ENCODE measurements at regions not wholly inside any gene's neighbourhood (a gene's known extent, or its start where the extent isn't known, plus 50 kb on each side); places are given as distances from the start of the nearest gene placed in this dataset.

DNA sequence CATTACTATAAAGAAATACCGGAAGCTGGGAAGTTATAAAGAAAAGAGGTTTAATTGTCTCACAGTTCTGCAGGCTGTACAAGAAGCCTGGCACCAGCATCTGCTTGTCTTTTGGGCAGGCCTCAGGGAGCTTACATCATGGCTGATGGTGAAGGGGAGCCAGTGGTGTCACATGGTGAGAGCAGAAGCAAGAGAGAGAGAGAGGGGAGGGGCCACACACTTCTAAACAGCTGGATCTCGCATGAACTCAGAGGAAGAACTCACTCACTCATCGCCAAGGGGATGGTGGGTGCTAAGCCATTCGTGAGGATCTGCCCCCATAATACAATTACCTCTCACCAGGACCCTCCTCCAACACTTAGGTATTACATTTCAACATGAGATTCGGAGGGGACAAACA lies 51.8 kb upstream of the ANKRD34C start:
- DNase-seq: no peak

DNA sequence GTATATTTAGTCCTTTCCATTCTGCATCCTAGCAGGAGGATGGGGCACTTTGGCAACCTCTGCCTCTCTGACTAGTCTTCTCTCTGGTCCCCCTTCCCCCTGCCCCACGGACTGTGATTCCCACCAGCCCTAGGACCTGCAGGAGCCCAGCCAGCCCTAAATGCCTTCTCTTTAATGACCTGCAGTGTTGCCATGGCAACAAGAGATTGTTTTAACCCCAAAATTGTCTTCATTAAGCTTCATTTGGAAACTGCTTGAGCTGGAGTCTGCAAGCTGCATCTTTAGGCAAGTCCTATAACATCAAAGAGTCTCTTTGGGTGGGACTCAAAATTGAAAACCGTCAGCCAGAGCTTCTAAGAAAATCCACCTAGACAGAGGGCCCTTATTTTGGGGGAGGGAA lies 59.7 kb upstream of the ANKRD34C start:
- no peak for DNase-seq

DNA sequence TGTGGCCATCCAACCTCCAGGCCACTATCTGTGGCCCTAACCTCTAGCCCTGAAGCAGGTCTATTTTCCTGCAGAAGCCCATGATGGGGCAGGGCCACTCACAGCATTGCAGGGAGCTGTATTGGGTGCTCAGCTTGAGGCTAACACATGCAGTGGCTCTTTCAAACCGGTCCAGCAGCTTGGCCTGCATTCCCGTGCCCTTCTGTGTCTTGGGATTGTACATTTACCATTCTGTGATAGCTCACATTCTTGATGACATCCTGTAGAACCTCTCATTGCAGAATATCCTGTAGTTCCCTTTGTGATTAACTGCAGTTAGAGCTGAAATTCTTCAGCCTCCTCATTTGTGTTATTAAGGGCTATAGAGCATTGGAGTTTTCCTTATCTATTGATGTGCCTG lies 60.8 kb upstream of the ANKRD34C start:
- DNase-seq: no peak

DNA sequence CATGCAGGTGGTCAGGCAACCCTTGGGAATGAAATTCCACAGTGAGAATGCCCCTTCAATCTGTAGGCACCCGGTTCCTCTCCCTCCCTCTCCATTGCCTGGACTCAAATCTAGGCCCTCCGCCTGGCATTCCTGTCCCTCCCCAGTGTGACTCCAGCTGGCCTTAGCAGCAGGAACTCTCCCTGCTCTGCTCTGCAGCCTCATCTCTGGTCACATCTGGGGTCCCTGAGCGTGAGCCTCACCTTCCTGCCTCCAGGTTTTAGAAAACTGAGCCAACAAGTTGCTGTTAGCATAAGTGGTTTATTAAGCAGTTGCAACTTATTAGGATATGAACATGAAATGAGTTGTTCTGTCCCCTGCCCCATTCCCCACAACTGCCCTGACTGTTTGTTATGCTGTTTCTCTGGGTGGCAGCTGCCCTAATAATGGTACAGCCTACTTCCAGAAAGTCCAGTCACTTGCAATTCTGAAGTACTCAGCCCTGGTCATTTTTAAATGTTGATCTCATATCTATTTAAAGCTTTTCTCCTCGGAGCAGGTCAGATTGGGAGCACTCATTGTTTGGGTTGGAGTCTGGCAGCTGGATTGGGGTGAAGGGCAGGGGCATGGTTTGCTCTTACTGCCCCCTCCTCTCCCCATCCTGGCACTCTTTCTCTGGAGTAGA lies 63.0 kb upstream of the ANKRD34C start:
- DNase-seq: no peak

DNA sequence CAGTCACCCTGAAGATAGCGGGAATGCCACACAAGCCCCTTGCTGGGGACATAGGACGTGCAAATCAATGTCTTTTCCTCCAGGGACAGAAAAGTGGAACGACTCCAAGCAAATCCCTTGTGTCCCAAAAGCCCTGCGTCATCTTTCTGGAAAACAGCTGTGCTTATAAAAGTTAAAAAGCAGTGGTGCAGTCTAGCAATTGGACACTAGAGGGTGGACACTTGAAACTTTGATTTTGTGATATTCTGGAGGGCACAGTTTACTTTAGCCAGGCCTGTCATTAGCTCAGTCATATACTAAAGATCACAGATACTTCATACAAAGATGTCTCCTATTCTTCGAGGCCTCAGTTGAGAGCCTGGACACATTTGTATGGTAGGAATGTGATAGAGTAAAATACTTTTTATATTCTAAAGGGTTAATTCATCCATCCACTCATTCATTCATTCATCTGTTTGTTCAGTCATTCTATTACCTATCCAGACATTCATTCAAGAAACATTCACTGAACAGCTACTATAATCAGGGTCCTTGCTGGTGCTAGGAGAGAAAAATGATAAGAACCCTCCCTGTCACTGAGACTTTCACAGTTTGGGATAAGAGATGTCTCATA lies 63.8 kb upstream of the ANKRD34C start:
- DNase-seq: no peak

DNA sequence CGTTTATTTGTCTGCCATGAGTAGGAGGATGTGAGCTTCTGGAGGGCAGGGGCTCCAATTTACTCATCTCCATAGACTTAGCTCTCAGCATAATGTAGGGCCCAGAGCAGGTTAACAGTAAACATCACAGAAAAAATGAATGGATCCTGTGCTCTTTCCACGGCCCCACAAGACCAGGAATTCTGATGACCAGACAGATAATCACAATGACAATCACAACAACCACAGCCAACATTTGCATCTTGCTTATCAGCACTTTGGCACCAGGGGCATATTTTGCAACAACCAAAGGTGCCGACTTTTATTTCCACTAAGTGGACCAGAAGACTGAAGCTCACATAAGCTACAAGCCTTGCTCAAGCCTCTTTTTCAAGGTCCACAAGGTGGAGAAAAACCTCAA lies 68.9 kb upstream of the ANKRD34C start:
- no peak for DNase-seq

DNA sequence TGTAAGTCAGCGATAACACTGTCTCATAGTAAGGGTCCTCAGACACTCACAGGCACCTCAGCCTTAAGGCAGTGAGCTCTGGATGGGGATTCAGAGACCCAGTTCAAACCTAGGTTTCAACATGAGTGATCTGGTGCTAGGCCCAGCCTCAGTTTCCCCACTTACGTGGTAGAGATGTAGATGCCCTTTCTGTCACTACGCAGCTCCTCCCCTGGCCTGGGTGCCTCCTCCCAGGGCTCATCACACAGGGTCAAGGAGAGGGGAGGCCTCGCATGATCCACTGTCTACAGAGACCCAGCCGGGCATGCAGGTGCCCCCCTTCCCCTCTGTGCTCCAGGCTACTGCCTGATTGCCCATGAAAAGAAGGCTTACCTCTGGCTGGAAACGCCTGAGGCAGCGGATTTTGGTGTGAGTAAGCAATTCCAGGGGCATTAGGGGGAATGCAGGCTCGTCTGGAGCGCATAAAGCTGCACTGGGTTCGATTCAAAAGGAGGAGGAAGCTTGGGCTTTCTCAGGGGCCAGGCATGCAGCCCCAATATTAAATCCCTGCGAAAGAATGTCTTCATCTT lies 69.8 kb upstream of the ANKRD34C start:
- DNase-seq: no peak

DNA sequence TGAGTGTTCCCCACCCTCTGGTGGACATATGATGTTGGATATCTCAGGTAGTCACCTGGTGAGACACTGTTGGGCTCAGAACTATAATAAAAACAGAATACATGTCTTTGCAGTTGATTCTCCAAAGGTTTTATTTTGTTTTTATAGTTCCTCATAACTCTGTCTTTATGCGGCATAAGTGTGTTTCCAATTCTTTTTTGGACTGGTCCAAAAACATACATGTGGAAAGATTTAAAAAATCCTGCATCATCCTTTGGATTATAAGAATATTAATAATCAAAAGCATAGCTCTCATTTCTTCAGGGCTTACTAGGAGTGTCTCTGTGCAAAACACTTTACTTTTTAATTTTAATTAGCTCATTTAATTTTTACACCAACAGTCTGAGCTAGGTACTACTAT lies 71.0 kb upstream of the ANKRD34C start:
- no peak for DNase-seq

DNA sequence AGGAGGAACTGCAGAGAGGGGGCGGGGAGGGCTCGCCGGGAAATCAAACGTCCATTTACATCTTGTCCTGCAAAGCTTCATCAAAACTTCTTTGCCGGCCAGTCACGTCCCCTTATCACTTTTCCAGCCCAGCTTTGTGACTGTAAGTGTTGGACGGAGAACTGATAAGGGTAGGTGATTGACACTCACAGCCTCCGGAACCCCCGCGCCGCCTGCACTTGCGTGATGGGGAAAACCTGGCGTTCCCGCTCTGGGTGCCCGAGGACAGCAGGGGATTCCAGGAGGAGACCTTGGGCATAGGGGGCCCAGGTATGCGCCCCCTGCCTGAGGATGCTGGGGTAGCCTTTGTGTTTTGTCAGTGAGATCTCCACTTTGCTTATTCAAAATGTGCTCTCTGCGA lies 72.8 kb upstream of the ANKRD34C start:
- DNase-seq: no peak

DNA sequence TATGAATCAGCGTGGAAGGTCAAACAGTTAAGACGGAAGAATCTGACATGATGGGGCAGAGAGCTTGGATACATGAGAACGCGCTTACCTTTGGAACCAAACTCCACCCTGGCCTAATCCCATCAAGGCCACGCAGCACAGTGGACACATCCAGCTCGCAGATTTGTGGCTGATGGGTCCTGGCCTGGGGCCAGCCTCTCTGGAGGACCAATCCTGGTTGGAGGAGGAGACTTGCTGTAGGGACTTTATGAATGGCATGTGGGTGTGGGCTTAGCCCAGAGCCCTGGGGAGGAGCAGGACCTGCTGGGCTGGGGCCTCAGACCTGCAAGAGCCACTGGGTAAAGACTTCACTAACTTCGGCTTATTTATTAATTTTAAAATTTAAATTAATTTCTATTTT lies 73.4 kb upstream of the ANKRD34C start:
- DNase-seq: no peak

DNA sequence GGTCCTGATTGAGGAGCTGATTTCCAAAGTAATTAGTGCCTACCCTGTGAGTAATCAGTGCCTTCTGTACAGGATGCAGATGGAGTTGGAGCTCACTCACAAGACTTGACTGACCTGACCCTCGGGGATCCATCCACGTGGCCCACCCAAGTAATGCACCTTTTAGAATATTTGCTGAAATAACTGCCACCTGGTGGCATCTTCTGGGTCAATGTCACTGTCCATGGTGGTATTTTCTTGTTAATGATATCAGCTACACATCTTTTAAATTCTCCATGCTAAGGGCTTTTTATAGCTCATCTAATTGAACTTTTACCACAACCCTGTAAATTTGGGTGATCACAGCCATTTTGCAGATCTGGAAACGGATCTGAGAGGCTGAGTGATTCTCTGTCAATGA lies 74.3 kb upstream of the ANKRD34C start:
- DNase-seq: no peak

DNA sequence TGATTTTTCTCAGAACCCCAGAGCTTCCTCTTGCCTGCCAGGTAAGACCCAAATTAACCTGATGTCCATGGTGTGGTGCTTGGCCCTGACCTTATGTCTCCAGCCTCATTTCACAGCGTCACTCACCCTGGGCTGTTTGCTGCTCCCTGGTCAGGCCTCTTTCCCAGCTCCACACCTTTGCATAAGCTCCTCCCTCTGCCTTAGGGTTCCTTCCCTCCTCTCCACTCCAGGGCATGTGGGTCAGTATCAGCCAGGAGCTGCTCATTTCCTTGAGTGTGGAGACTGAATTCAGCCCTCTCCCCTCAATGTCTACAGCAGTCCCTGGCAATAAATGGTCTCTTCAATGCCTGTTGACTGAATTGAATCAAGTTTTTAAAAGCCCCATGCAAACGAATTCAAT lies 75.6 kb upstream of the ANKRD34C start:
- no peak for DNase-seq

DNA sequence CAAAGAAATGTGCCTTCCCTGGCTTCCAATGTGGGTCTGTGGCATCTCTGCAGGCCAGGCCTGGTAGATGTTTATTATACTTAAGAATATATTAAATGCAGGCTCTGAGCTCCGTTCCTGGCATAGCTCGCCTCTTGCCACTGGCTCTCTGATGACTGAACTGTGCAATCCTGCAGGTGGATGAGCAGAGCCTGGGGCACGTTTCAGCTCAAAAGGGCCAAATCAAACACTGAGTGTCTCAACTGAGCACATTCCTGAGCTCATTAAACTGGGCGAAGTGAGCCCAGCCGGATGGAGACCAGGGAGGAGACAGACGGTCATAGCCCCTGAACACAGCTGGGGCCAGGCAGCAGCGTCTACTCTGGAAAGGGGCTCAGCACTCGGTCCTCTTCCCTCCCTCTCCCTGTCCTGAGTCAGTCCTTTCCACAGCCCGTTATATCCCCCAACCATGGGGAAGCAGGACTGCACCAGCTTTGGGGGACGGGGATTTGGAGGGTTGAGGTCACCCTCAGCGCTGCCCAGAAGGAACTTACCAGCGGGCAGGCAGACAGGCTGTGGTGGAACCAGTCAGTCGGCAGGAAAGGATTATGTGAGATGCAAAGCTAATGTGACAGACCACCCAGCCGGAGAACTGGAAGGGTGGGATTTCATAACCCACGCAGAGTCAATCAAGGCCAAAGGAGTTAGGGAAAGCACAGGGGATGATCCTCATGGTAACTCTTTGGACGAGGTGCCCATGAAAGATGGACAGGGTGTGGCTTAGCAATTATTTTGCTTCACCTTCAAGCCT lies 77.4 kb upstream of the ANKRD34C start:
- DNase-seq: no peak

DNA sequence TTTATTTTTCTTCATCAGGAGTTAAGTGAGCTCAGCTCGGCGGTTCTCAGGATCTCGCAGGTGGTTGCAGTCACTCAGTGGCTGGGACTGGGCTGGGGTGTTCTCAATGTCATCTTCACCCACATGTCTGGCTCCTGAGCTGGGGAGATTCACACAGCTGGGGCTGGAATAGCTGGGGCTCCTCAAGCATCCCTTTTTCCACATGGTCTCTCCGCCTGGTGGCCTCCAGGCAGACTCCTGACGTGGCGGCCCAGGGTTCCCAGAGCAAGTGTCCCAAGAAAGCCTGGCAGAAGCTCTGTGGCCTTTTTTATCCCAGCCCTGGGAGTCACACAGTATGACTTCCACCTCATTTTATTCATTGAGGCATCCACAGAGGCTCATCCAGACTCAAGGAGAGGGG lies 84.1 kb upstream of the ANKRD34C start:
- no peak for DNase-seq

DNA sequence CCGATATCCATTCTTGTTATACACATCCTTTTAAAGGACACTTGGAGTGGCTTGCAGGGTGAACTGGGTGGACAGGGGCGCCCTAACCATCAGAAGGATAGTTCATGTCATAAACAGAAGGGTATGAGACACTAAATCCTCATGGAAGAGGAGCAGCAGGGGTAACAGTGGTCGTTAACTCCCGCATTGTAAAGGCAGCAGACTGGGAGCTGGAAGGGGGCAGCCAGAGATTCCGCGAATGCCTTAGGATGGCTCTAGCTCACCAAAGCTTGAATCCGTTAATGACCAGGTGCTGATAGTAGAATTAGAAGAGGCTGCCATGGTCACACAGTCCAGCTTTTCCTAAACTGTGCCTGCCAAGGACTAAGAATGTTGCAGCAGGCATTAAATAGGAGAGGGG lies 85.2 kb upstream of the ANKRD34C start:
- DNase-seq: no peak

DNA sequence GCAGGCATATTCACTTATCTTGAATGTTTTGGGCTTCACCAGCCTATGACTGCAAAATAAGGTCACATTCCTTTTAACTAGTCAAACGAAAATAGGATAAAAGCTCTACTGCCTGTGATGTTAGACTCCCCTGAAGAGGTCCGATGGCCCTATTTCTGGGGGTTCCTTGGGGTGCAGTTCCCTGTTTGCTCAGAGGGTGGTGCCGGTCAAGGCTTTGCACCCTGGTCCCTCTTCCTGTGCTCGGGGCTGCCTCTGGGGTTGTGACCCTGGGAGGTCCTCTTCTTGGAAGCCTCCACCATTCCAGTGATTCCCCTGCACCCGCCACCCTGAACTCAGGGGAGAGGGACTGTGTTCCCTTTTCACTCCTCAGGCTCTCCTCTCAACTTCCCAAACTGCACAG lies 86.7 kb upstream of the ANKRD34C start:
- no peak for DNase-seq

DNA sequence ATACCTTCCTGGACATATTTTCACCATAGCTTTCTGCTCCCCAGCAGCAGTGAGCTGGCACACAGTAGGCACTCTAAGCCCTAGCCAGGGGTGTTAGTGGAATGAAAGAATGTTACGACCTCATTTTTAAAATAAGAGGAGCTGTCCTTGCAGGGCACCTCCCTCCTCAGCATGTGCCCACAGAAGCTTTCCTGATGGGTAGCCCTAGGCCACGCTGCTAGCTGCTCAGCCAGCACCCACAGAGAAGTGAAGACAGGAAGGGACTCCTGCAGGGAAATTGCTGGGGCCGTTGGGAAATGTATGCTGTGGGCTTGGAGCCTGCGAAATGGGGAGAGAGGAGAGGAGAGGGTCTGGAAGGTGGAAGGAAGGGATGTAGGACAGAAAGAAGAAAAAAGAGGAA lies 87.3 kb upstream of the ANKRD34C start:
- DNase-seq: no peak

DNA sequence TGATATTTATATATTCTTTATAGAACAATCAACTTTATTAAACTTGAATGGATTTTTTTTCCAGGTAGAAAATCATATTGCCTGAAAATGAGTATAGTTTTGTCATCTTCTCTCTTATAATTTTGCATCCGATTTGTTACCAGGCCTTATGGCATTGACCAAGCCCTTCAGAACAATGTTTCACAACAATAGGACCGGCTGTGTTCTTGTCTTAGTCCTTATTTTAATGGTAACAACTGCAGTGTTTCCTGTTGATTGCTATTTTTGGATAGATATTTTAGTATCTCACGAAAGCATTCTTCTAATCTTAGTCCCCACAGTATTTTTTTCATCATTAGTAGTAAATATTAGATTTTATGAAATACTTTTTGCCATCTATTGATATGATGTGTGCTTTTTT lies 88.1 kb upstream of the ANKRD34C start:
- no peak for DNase-seq

DNA sequence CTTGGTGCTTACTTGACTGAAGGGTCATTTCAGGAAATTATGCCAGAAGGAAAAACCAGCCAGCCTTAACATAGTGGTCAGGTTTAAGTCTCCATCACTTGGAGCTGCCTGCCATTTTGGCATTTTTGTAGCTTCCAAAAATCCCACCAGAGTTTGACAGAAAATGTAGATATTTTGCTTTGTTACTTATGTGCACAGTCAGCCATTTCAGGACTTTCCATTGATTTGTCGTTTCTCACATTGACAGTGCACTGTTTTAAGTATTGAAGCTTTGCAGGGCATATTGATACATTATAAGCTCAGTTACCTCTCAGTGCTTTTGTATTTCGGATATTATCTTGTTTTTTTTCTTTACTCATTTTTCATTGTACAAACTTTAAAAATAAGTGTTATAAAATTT lies 89.0 kb upstream of the ANKRD34C start:
- DNase-seq: no peak

DNA sequence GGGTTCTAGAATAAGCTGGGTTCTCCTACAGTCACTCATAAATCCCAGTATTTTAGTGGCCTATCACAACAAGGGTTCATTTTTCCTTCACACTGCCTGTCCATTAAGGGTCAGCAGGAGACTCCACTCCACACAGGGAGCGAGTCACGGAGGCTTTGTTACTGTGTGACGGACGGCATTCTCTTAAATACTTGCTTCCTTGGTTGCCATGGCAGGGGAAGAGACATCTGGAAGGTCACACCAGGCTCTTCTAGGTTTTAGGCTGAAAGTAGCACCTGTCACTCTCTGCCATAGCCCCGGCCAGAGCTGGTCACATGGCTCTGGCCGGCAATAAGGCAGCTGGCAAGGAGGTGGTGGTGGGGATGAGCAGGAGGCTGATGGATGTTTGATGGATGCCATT lies 89.4 kb upstream of the ANKRD34C start:
- no peak for DNase-seq

DNA sequence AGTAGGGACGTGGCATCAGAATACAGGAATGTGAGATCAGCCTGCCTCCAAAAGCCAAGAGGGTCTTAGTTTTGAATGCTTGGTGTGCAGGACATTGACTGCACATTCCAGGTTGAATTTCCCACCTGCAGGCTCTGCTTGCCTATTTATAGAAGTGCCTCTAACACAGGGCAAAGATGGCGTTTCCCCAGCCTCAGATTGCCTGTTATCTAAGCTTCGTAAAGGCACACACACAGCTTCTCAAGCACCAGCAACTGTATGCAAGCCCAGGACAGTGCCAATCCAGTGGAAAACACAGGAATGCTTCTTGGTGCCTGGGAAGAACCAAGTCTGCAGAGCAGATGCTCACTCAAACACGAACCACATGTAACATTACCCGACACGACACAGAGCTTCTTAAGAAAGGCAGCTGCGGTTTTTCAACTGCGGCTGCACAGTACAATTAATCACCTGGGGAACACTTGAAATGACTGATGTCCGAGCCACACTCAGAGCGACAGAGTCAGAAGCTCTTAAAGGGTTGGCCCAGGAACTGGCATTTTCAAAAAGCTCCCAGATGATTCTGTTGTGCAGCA lies 90.0 kb upstream of the ANKRD34C start:
- no peak for DNase-seq

DNA sequence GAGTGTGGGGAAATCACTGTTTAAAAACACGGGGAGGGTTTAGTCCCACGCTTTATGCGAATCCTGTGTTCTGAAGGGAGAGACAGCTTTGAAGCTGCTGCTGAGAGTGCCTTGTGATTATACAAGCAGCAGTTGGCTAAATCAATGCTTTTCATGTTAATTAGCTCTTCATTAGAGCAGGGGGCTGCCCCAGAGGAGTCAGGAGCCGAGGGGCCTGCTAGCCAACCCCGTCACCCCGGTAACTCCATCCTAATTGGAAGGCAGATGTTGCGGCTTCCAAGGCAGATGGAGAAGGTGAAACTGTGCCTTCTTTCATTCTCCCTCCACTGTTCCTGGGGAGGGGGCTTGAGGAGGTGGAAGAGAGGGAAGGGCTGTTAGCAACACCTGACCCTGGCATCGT lies 92.4 kb upstream of the ANKRD34C start:
- DNase-seq: no peak

DNA sequence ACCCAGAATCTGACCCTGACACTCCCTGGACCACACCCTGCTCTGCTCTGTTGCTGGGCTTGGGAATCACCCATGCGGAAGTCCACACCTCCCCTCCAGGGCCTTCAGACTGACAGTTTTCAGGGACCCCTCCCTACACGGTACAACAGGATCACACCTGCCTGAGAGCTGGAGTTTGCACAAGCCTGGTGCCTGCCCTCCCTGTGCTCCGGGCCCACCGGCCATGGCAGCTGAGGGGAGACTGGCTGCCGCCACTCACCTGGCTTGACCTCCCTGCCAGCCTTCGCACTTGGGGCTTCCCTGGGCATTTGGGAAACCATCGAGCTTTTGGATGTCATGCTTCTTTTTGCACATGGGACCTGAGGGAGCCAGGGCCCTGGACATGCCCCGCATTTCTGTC lies 95.9 kb upstream of the ANKRD34C start:
- no peak for DNase-seq

DNA sequence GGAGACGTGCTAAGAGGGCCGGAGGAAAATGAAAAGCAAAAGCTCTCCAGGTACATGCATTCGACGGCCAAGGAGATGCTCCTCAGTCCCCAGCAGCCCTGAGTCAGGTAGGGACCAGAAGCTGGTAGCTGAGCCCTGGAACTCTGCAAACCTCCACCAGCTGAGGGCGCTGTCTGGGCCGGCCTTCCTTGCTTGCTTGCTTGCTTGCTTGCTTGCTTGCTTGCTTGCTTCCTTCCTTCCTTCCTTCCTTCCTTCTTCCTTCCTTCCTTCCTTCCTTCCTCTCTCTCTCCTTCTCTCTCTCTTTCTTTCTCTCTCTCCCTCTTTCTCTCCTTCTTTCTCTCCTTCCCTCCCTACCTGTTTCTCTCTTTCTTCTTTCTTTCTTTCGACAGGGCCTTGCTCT lies 94.6 kb upstream of the RASGRF1 start:
- no peak for DNase-seq

Data from activated T-cell treated with anti-CD3 and anti-CD28 coated beads, Interleukin-2, amount 50 U/mL, for 1 hour (primary cell).